ENCODE measurements at regions not wholly inside any gene's neighbourhood (a gene's known extent, or its start where the extent isn't known, plus 50 kb on each side); places are given as distances from the start of the nearest gene placed in this dataset.
"Not testable (repeated sequence)": the region's sequence is repeated elsewhere in the genome, so short reads cannot be mapped to it uniquely, and the experiment has no call there.

- not testable (repeated sequence) for H3K36me3 Mint-ChIP-seq (ENCODE audit: low read depth, unreplicated experiment); H3K4me1 Mint-ChIP-seq (ENCODE audit: unreplicated experiment); H3K9me3 Mint-ChIP-seq (ENCODE audit: unreplicated experiment); DNase-seq (ENCODE audit: low spot score); H3K27me3 Mint-ChIP-seq (ENCODE audit: unreplicated experiment); H3K27ac Mint-ChIP-seq (ENCODE audit: unreplicated experiment); H3K4me3 Mint-ChIP-seq (ENCODE audit: unreplicated experiment)
Observed at GRCh38 chr9:39573024-39574022, 217.9 kb downstream of the SPATA31A1 start.

GRCh38 chr9:39579000-39579399 is 223.5 kb downstream of the SPATA31A1 start:
- not testable (repeated sequence) for DNase-seq (ENCODE audit: low spot score); H3K4me1 Mint-ChIP-seq (ENCODE audit: unreplicated experiment); H3K27me3 Mint-ChIP-seq (ENCODE audit: unreplicated experiment); H3K27ac Mint-ChIP-seq (ENCODE audit: unreplicated experiment); H3K4me3 Mint-ChIP-seq (ENCODE audit: unreplicated experiment); H3K36me3 Mint-ChIP-seq (ENCODE audit: low read depth, unreplicated experiment); H3K9me3 Mint-ChIP-seq (ENCODE audit: unreplicated experiment)

DNA sequence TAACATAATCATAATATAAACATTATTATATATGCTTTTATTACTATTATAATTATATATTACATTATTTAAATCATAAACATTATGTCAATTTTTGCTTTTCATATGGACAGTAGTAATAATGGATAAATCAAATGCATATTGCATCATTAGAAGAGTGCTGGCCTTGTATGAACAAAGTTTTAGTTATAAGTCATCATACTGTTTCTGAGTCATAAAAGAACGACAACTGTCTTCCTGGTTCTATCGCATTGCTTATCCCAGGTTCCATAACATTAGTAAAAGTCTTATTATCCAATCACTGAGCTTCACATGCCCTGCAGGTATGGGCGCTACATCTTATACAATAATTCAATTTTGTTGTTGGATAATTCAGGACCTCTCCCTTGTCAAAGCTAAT is 225.8 kb downstream of the SPATA31A1 start:
- H3K27ac Mint-ChIP-seq (ENCODE audit: unreplicated experiment); H3K4me1 Mint-ChIP-seq (ENCODE audit: unreplicated experiment); H3K27me3 Mint-ChIP-seq (ENCODE audit: unreplicated experiment); H3K4me3 Mint-ChIP-seq (ENCODE audit: unreplicated experiment); DNase-seq (ENCODE audit: low spot score); H3K9me3 Mint-ChIP-seq (ENCODE audit: unreplicated experiment); H3K36me3 Mint-ChIP-seq (ENCODE audit: low read depth, unreplicated experiment): not testable (repeated sequence)

DNA sequence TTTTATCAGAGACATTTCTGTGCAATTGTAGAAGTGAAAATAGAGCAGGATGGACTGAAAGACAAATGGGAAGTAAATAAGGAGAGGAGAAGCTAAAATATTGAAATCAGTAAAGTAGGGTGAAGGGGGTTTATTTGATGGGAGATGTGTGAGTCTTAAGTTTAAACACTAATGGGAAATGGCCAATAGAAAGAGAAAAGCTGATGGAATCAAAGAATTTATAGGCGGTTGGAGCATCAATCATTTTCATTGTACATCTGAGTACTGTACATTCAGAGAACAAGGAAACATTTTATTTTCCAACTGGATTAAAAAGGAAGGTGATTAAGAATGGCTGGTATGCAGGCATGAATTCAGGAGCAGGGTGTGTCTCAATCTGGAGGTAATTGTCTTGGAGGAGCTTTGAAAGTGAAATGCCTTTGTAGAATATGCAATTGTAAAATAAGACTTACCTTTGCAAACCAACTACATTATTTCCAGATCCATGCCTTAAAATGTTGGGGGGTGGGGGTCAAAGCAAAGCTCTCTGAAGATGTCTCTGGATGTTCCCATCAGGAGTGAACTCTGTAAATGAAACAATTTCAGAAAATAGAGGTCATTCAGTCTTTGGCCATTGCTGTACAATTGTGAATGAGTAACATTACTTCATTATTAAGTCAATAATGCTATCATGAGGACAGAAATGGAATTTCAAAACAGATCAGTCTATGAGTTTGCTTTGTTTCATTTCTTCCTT is 227.4 kb downstream of the SPATA31A1 start:
- not testable (repeated sequence) for H3K27ac Mint-ChIP-seq (ENCODE audit: unreplicated experiment); H3K27me3 Mint-ChIP-seq (ENCODE audit: unreplicated experiment); DNase-seq (ENCODE audit: low spot score); H3K4me1 Mint-ChIP-seq (ENCODE audit: unreplicated experiment); H3K36me3 Mint-ChIP-seq (ENCODE audit: low read depth, unreplicated experiment); H3K9me3 Mint-ChIP-seq (ENCODE audit: unreplicated experiment); H3K4me3 Mint-ChIP-seq (ENCODE audit: unreplicated experiment)

- not testable (repeated sequence) for H3K4me1 Mint-ChIP-seq (ENCODE audit: unreplicated experiment); DNase-seq (ENCODE audit: low spot score); H3K4me3 Mint-ChIP-seq (ENCODE audit: unreplicated experiment); H3K27me3 Mint-ChIP-seq (ENCODE audit: unreplicated experiment); H3K27ac Mint-ChIP-seq (ENCODE audit: unreplicated experiment); H3K9me3 Mint-ChIP-seq (ENCODE audit: unreplicated experiment); H3K36me3 Mint-ChIP-seq (ENCODE audit: low read depth, unreplicated experiment)
Observed at GRCh38 chr9:39583413-39583747, 227.9 kb downstream of the SPATA31A1 start.

DNA sequence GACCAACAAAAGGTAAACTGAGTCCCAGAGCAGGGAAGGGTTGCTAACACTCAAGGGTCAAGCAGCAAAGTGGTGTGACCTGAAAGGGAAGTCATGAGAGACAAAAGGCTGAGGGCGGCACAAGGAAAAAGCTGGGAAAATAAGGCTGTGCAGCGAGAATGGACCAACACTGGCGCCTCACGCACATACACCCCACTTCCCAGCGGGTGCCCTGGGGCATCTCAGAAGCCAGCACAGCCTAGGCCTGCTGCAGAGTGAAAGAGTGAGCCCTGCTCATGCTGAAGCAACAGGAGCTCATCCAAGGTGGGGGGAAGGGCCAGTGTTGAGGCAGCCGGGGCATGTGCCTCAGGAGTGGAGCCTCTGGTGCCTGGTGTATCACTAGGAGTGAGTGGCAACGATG is 229.8 kb downstream of the SPATA31A1 start:
- not testable (repeated sequence) for H3K9me3 Mint-ChIP-seq (ENCODE audit: unreplicated experiment); H3K4me3 Mint-ChIP-seq (ENCODE audit: unreplicated experiment); H3K27me3 Mint-ChIP-seq (ENCODE audit: unreplicated experiment); H3K27ac Mint-ChIP-seq (ENCODE audit: unreplicated experiment); H3K36me3 Mint-ChIP-seq (ENCODE audit: low read depth, unreplicated experiment); DNase-seq (ENCODE audit: low spot score); H3K4me1 Mint-ChIP-seq (ENCODE audit: unreplicated experiment)

DNA sequence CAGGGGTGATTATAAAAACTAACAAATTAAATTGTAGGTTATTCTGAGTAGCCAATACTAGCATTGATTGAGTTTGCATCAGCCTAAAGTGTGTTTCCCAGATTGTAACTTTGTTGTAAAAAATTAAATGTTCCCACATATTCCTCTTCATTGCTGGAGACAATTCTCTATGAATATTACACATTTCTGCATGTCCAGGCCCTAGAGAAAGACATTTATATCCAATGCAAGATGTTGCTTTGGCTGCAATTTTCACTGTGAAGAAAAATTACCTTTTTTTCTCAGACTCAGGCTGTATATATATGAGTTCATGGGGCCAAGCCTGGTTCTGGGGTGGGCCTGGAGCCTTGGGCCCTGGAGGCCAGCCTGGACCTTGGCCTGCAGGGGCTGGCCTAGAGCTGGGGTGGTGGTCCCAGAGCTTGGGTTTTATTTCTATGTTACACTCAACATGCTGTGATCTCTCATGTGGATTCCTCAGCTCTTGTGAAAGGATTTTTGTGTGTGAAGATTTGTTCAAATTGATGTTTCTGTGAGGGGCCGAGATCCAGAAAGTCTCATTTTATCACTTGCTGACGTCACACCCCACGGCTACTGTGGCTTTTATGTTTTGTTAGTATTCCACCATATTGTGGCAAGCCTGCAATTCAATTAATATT is 232.5 kb downstream of the SPATA31A1 start:
- Mint-ChIP-seq H3K9me3 (ENCODE audit: unreplicated experiment) (no peaks in the 10 kb centered on the region), H3K27me3 (ENCODE audit: unreplicated experiment) (no peaks in the 10 kb centered on the region), H3K27ac (ENCODE audit: unreplicated experiment) (no peak overlapping the region), H3K4me1 (ENCODE audit: unreplicated experiment) (no peaks in the 10 kb centered on the region), H3K36me3 (ENCODE audit: low read depth, unreplicated experiment) (no peaks in the 10 kb centered on the region), H3K4me3 (ENCODE audit: unreplicated experiment) (no peak overlapping the region)
- no peak for DNase-seq (ENCODE audit: low spot score)
- no peak for TF ChIP-seq CTCF (IDR thresholded peaks at IDR 0.05; ENCODE audit: unreplicated experiment)
